ENCODE measurements at regions not wholly inside any gene's neighbourhood (a gene's known extent, or its start where the extent isn't known, plus 50 kb on each side); places are given as distances from the start of the nearest gene placed in this dataset.

DNA sequence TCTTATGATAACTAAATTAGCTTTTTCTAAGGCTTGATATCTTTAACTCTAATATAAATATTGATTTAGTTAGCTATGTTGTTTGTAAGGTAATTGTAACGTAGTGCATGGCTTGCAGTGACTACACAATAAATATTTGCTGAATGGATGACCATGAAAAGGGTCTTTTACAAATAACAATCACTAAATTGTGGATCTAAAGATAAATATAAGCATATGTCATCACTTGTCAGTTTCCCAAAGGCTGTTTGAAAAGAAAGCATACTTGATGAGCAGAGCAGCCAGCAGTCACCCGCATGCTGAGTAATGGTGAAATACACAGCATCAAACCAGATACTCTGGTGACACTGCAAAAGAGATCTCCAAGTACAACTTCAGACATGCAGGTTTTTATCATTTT, 92.5 kb upstream of the FMN2 start:
- DNase-seq (ENCODE audit: low spot score) = no peak
- in situ Hi-C loops (cut with MboI; ENCODE audit: low sequenced_read_pairs, unreplicated experiment) = no loop called here
- TF ChIP-seq, protein P1, sequence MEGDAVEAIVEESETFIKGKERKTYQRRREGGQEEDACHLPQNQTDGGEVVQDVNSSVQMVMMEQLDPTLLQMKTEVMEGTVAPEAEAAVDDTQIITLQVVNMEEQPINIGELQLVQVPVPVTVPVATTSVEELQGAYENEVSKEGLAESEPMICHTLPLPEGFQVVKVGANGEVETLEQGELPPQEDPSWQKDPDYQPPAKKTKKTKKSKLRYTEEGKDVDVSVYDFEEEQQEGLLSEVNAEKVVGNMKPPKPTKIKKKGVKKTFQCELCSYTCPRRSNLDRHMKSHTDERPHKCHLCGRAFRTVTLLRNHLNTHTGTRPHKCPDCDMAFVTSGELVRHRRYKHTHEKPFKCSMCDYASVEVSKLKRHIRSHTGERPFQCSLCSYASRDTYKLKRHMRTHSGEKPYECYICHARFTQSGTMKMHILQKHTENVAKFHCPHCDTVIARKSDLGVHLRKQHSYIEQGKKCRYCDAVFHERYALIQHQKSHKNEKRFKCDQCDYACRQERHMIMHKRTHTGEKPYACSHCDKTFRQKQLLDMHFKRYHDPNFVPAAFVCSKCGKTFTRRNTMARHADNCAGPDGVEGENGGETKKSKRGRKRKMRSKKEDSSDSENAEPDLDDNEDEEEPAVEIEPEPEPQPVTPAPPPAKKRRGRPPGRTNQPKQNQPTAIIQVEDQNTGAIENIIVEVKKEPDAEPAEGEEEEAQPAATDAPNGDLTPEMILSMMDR (IDR thresholded peaks at IDR 0.05; ENCODE audit: borderline replicate concordance, control extremely low read depth, extremely low read depth, insufficient read depth, missing control alignments) = no peak

GRCh38 chr1:240000634-240001033, 91.0 kb upstream of the FMN2 start:
- in situ Hi-C loops (cut with MboI; ENCODE audit: low sequenced_read_pairs, unreplicated experiment) = no loop called here
- TF ChIP-seq, protein P1 (IDR thresholded peaks at IDR 0.05; ENCODE audit: borderline replicate concordance, control extremely low read depth, extremely low read depth, insufficient read depth, missing control alignments) = no peak
- no peak for DNase-seq (ENCODE audit: low spot score)

DNA sequence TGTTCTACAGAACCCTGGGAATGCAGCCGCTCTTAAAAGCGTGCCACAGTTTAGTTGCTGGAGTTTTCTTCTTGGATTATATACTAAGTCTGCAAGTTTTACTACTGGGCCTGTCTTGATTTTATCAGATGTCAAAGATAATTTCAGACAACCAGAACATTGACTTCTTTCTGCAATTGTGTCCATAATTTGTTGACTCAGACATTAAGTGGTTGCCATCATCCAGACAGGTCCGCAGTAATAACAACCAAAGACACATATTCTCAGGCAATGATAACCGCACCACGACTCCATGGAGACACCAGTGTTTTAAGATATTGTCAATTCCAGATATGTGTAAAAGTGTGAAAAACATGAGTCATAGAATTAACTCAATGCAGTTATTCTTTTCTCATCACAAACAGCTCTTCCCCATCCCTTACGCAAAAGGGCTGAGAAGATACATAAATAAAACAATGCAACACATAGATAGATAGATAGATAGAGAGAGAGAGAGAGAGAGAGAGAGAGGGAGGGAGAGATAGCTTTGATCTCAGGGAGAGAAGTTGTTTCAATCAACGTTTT, 90.4 kb upstream of the FMN2 start:
- in situ Hi-C loops (cut with MboI; ENCODE audit: low sequenced_read_pairs, unreplicated experiment) = no loop called here
- no peak for DNase-seq (ENCODE audit: low spot score)
- TF ChIP-seq, protein P1 (IDR thresholded peaks at IDR 0.05; ENCODE audit: borderline replicate concordance, control extremely low read depth, extremely low read depth, insufficient read depth, missing control alignments) = no peak

GRCh38 chr1:240004086-240004749, 87.5 kb upstream of the FMN2 start:
- TF ChIP-seq, protein P1 (IDR thresholded peaks at IDR 0.05; ENCODE audit: borderline replicate concordance, control extremely low read depth, extremely low read depth, insufficient read depth, missing control alignments) = peak; percentile 50
- in situ Hi-C loops (cut with MboI; ENCODE audit: low sequenced_read_pairs, unreplicated experiment) = no loop called here
- DNase-seq (ENCODE audit: low spot score) = peak; percentile 46

GRCh38 chr1:240005997-240006650, 85.6 kb upstream of the FMN2 start:
- DNase-seq (ENCODE audit: low spot score) = no peak
- TF ChIP-seq, protein P1 (IDR thresholded peaks at IDR 0.05; ENCODE audit: borderline replicate concordance, control extremely low read depth, extremely low read depth, insufficient read depth, missing control alignments) = no peak
- in situ Hi-C loops (cut with MboI; ENCODE audit: low sequenced_read_pairs, unreplicated experiment) = no loop called here

GRCh38 chr1:240008298-240008697, 83.4 kb upstream of the FMN2 start:
- DNase-seq (ENCODE audit: low spot score) = no peak
- TF ChIP-seq, protein P1 (IDR thresholded peaks at IDR 0.05; ENCODE audit: borderline replicate concordance, control extremely low read depth, extremely low read depth, insufficient read depth, missing control alignments) = no peak
- in situ Hi-C loops (cut with MboI; ENCODE audit: low sequenced_read_pairs, unreplicated experiment) = no loop called here
